HEK293 (cell line): ENCODE measurements at regions not wholly inside any gene's neighbourhood (a gene's known extent, or its start where the extent isn't known, plus 50 kb on each side); places are given as distances from the start of the nearest gene placed in this dataset.

Experiments used
- CTCF ChIA-PET: fragments of 350-600 bp; formaldehyde crosslinking; extraction: SDS; loops from one replicate; lab custom pipeline; 2021; ENCODE audit warnings: antibody characterized with exemption; lab: Yijun Ruan, JAX
- POLR2A ChIA-PET: fragments of 300-600 bp; formaldehyde crosslinking; extraction: SDS; loops from one replicate; lab custom pipeline; 2020; ENCODE audit warnings: antibody characterized with exemption, inconsistent platforms; lab: Yijun Ruan, JAX
- H3K27ac ChIP-seq: fragments of 200-500 bp; sonication (Bioruptor generic); 2 replicates; pipeline ENCODE4 v1.5.1; 2014; ENCODE audit warnings: low read depth, low read length, control low read depth, inconsistent platforms; ENCODE audit errors: extremely low read depth
- H3K36me3 ChIP-seq, 2 experiments: fragments of 200-500 bp in 1 of 2; sonication (Bioruptor generic) in 1 of 2; 1 replicate in 1 of 2; 2 replicates in 1 of 2; pipeline ENCODE4 v1.5.1; 2014 to 2017; ENCODE audit warnings: inconsistent platforms in 2 of 2, low read length in 2 of 2; ENCODE audit not compliant: control insufficient read depth in 2 of 2, insufficient read depth in 1 of 2
- H3K4me1 ChIP-seq: fragments of 200-500 bp; sonication (Bioruptor generic); 2 replicates; pipeline ENCODE4 v1.5.1; 2014; ENCODE audit warnings: mild to moderate bottlenecking, low read length, inconsistent platforms; ENCODE audit not compliant: control insufficient read depth, insufficient read depth
- H3K4me3 ChIP-seq: 2 replicates; pipeline ENCODE4 v1.5.1; 2011; ENCODE audit warnings: low read depth, mild to moderate bottlenecking, control low read depth, low read length, moderate library complexity
- H3K9me3 ChIP-seq: fragments of 200-500 bp; sonication (Bioruptor generic); 2 replicates; pipeline ENCODE4 v1.5.1; 2014; ENCODE audit warnings: low read depth, low read length, inconsistent platforms; ENCODE audit not compliant: control insufficient read depth, insufficient read depth
- GLIS1 ChIP-seq: fragments of 450-650 bp; formaldehyde crosslinking; IDR thresholded peaks from 2 replicates; pipeline ENCODE4 v1.5.1; 2016; ENCODE audit warnings: missing biosample characterization, missing genetic modification characterization
- KLF1 ChIP-seq: fragments of 450-650 bp; formaldehyde crosslinking; IDR thresholded peaks from 2 replicates; pipeline ENCODE4 v1.5.1; 2016; ENCODE audit warnings: missing biosample characterization, missing genetic modification characterization
- KLF8 ChIP-seq: fragments of 450-650 bp; formaldehyde crosslinking; IDR thresholded peaks from 2 replicates; pipeline ENCODE4 v1.5.1; 2016; ENCODE audit warnings: missing biosample characterization, missing genetic modification characterization
- MZF1 ChIP-seq: fragments of 450-650 bp; formaldehyde crosslinking; IDR thresholded peaks from 2 replicates; pipeline ENCODE4 v1.5.1; 2017; ENCODE audit warnings: missing biosample characterization, missing genetic modification characterization, borderline replicate concordance
- PRDM1 ChIP-seq: fragments of 450-650 bp; formaldehyde crosslinking; IDR thresholded peaks from 2 replicates; pipeline ENCODE4; 2016; ENCODE audit warnings: missing biosample characterization, missing genetic modification characterization
- SETDB1 ChIP-seq: IDR thresholded peaks from one replicate; pipeline ENCODE4 v1.6.1; 2017; ENCODE audit warnings: mild to moderate bottlenecking, low read length, moderate library complexity, mixed read lengths; ENCODE audit not compliant: insufficient read length
- WT1 ChIP-seq: fragments of 450-650 bp; formaldehyde crosslinking; IDR thresholded peaks from 2 replicates; pipeline ENCODE4 v1.5.1; 2016; ENCODE audit warnings: missing biosample characterization, missing genetic modification characterization
- ZBTB1 ChIP-seq: fragments of 450-650 bp; formaldehyde crosslinking; IDR thresholded peaks from 2 replicates; pipeline ENCODE4 v1.5.1; 2016; ENCODE audit warnings: missing biosample characterization, missing genetic modification characterization
- ZBTB49 ChIP-seq: fragments of 450-650 bp; formaldehyde crosslinking; IDR thresholded peaks from 2 replicates; pipeline ENCODE4 v1.5.1; 2016; ENCODE audit warnings: missing biosample characterization, missing genetic modification characterization, low read depth
- ZBTB6 ChIP-seq: fragments of 450-650 bp; formaldehyde crosslinking; IDR thresholded peaks from 2 replicates; pipeline ENCODE4 v1.5.1; 2017; ENCODE audit warnings: missing biosample characterization, missing genetic modification characterization
- ZNF146 ChIP-seq: fragments of 450-650 bp; formaldehyde crosslinking; IDR thresholded peaks from 2 replicates; pipeline ENCODE4 v1.5.1; 2016; ENCODE audit warnings: missing biosample characterization, missing genetic modification characterization
- ZNF23 ChIP-seq: fragments of 450-650 bp; formaldehyde crosslinking; IDR thresholded peaks from 2 replicates; pipeline ENCODE4 v1.5.1; 2016; ENCODE audit warnings: missing biosample characterization, missing genetic modification characterization, borderline replicate concordance
- ZNF302 ChIP-seq: fragments of 450-650 bp; formaldehyde crosslinking; IDR thresholded peaks from 2 replicates; pipeline ENCODE4 v1.5.1; 2016; ENCODE audit warnings: missing biosample characterization, missing genetic modification characterization, low read depth
- ZNF324 ChIP-seq: fragments of 450-650 bp; formaldehyde crosslinking; IDR thresholded peaks from 2 replicates; pipeline ENCODE4 v1.5.1; 2016; ENCODE audit warnings: missing biosample characterization, missing genetic modification characterization
- ZNF341 ChIP-seq: fragments of 450-650 bp; formaldehyde crosslinking; IDR thresholded peaks from 2 replicates; pipeline ENCODE4; 2016; ENCODE audit warnings: low read depth, missing biosample characterization, missing genetic modification characterization
- ZNF362 ChIP-seq: fragments of 450-650 bp; formaldehyde crosslinking; IDR thresholded peaks from 2 replicates; pipeline ENCODE4 v1.5.1; 2016; ENCODE audit warnings: missing biosample characterization, missing genetic modification characterization
- ZNF416 ChIP-seq: fragments of 450-650 bp; formaldehyde crosslinking; IDR thresholded peaks from 2 replicates; pipeline ENCODE4 v1.5.1; 2016; ENCODE audit warnings: missing biosample characterization, missing genetic modification characterization
- ZNF513 ChIP-seq: fragments of 450-650 bp; IDR thresholded peaks from 2 replicates; pipeline ENCODE4 v1.5.1; 2018; ENCODE audit warnings: missing biosample characterization, missing genetic modification characterization
- ZNF521 ChIP-seq: fragments of 450-650 bp; formaldehyde crosslinking; IDR thresholded peaks from 2 replicates; pipeline ENCODE4 v1.5.1; 2017; ENCODE audit warnings: missing biosample characterization, mild to moderate bottlenecking, missing genetic modification characterization
- ZNF530 ChIP-seq: fragments of 450-650 bp; formaldehyde crosslinking; IDR thresholded peaks from 2 replicates; pipeline ENCODE4 v1.5.1; 2016; ENCODE audit warnings: low read depth, missing biosample characterization, missing genetic modification characterization
- ZNF561 ChIP-seq: fragments of 450-650 bp; IDR thresholded peaks from 2 replicates; pipeline ENCODE4 v1.5.1; 2018; ENCODE audit warnings: missing biosample characterization, missing genetic modification characterization, borderline replicate concordance
- ZNF571 ChIP-seq: fragments of 450-650 bp; formaldehyde crosslinking; IDR thresholded peaks from 2 replicates; pipeline ENCODE4 v1.5.0; 2017; ENCODE audit warnings: missing biosample characterization, missing genetic modification characterization
- ZNF626 ChIP-seq: fragments of 450-650 bp; sonication (Bioruptor Pico); formaldehyde crosslinking; IDR thresholded peaks from 2 replicates; pipeline ENCODE4 v1.5.1; 2018; ENCODE audit warnings: missing biosample characterization, missing genetic modification characterization, inconsistent platforms
- ZNF660 ChIP-seq: fragments of 450-650 bp; IDR thresholded peaks from 2 replicates; pipeline ENCODE4 v1.5.1; 2018; ENCODE audit warnings: missing biosample characterization, mild to moderate bottlenecking, missing genetic modification characterization
- ZNF707 ChIP-seq: fragments of 450-650 bp; formaldehyde crosslinking; IDR thresholded peaks from 2 replicates; pipeline ENCODE4 v1.5.1; 2016; ENCODE audit warnings: missing biosample characterization, missing genetic modification characterization
- ZNF768 ChIP-seq: fragments of 450-650 bp; formaldehyde crosslinking; IDR thresholded peaks from 2 replicates; pipeline ENCODE4 v1.5.1; 2018; ENCODE audit warnings: missing biosample characterization, mild to moderate bottlenecking, missing genetic modification characterization

DNA sequence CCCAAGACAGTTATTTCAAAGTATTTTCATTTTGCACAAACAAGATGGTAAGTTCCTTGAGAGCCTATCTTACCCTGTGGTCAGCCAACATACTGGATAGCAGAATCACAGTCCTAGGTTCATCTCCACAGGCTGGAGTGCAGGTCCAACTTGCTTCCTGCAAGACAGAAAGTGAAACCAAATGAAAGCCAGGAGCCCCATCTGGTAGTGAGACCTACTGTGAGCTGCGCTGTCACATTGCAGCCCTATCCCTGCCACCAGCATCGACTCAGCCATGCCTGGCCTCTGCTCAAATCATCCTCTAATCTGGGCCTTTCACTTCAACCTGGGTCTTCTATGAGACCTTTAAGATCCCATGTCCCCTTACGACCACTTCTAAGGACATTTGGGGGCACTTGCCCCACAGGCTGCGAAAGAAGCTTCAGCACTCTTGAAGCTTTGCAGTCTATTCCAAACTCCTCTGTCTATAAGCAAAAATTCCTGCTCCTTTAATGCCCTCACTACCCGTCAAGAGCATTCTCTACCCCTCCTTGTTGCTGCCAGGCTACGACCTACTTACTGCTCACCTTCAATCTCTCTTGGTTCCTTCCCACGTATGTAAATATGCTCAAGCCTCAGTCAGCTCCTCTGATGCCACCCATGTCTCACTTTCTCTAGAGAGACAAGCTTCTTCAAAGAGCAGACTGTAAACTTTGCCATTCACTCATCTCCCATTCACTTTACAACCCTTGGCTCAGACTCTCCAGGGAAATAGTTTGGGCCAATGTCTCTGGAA, 55.9 kb upstream of the TSPAN11 start:
- no peaks in the 10 kb centered on the region for H3K36me3 ChIP-seq
- H3K4me1 ChIP-seq: peaks cover 4% of the 10 kb centered on the region; the same call in 1 of the 2 replicates
- TF ChIP-seq ZNF660 (tag by site-specific recombination) (no peak), ZNF768 (tag by site-specific recombination) (no peak), ZBTB6 (tag by site-specific recombination) (no peak), ZNF571 (tag by site-specific recombination) (no peak), ZNF561 (tag by site-specific recombination) (no peak), ZNF707 (tag by site-specific recombination) (no peak), ZNF362 (no peak), ZNF146 (no peak), KLF1 (tag by site-specific recombination) (no peak), ZNF521 (tag by site-specific recombination) (no peak), PRDM1 (no peak), ZNF324 (tag by site-specific recombination) (no peak), ZNF302 (no peak), ZNF530 (no peak), ZNF416 (tag by site-specific recombination) (no peak)
- H3K27ac ChIP-seq: no peak overlapping the region
- H3K9me3 ChIP-seq: no peaks in the 10 kb centered on the region; the same call in 1 of the 2 replicates
- POLR2A ChIA-PET: no interaction called here
- no peak overlapping the region for H3K4me3 ChIP-seq
- CTCF ChIA-PET: no interaction called here

- ChIA-PET POLR2A (no interaction called here), CTCF (interaction anchor here (1.4 kb wide), 1 partner anchor 9 kb away, joined by 3 read pairs; no protein-coding TSS in a partner anchor)
- Histone ChIP-seq H3K4me1 (no peaks in the 10 kb centered on the region), H3K36me3 (no peaks in the 10 kb centered on the region), H3K9me3 (no peaks in the 10 kb centered on the region; the same call in 1 of the 2 replicates), H3K4me3 (no peak overlapping the region), H3K27ac (no peak overlapping the region)
- no peak for TF ChIP-seq GLIS1 (tag by site-specific recombination)
- peak; percentile 96 for TF ChIP-seq SETDB1
Measured at GRCh38 chr12:30867415-30867814, 59.1 kb upstream of the TSPAN11 start.

DNA sequence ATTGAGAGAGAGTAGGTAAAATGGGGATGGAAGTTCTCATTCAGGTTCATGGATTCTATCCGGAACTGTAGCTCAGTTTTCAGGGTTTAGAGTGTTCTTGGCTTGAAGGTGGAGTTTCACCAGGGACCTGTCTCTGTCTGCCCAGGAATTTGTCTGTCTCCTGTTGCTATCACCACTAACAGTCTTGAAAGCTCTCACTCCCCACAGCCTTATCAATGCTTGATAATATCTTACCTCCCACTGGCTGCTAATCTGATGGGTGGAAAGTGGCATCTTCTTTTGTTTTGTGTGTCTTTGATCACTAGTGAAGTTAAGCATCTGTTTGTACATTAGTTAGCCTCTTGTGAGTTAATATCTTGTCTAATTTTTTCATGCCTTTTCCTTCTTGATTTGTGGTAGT, 60.3 kb upstream of the TSPAN11 start:
- ChIA-PET POLR2A (no interaction called here), CTCF (no interaction called here)

More for the DNA sequence above, 60.3 kb upstream of the TSPAN11 start:
- Histone ChIP-seq H3K36me3 (no peaks in the 10 kb centered on the region), H3K9me3 (no peaks in the 10 kb centered on the region; the same call in 1 of the 2 replicates), H3K4me3 (no peak overlapping the region), H3K27ac (no peak overlapping the region), H3K4me1 (no peaks in the 10 kb centered on the region)
- TF ChIP-seq ZNF341 (tag by site-specific recombination) (no peak), ZNF626 (tag by site-specific recombination) (no peak), ZBTB49 (no peak), ZNF23 (tag by site-specific recombination) (no peak), ZNF513 (tag by site-specific recombination) (no peak), ZNF571 (tag by site-specific recombination) (no peak), MZF1 (tag by site-specific recombination) (no peak), KLF8 (tag by site-specific recombination) (no peak), WT1 (tag by site-specific recombination) (no peak), ZBTB1 (tag by site-specific recombination) (no peak)
